ENCODE measurements at regions not wholly inside any gene's neighbourhood (a gene's known extent, or its start where the extent isn't known, plus 50 kb on each side); places are given as distances from the start of the nearest gene placed in this dataset.
A peak's percentile ranks its signal among the peaks of the same experiment; 100 is the strongest.

DNA sequence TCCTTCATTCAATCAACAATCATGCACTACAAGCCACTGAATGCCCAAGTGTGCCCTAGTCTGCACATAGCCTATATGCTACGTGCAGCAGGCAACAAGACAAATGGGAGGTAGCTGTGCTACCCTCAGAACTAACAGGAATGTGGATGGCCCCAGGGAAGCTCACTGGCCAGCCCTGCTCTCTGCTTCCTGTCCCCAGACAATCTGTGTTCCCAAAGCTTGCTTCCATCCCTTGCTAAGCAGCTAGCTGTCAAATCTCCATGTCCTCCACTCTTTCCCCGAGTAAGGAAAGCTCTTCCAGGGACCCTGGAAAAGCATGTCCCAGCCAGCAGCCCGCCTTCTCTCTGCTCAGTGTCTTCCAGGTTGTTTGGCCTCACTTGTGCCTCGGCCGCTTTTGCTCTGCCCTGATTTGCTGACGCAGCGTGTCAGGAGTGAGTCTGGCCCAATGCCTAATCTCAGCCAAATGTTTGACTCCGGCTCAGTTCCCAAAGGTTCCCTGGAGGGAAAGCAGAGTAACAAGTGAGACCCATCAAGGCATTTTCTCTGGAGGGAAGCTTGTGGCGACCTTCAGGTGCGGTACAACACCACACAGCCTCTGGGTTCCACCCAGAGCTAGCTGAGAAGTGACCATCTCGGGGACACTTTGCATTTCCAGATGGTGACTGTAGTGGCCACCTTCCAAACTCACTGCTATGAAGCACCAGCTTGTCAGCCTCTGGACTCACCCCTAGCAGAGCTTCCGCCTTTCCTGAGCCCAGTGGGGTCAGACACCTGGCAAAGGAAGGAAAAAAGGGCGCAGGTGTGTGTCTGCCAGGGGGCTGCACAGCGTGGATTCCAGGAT lies 243.4 kb downstream of the RHOU start:
- no peak for DNase-seq

GRCh38 chr1:228979325-228979699 lies 244.0 kb downstream of the RHOU start:
- DNase-seq, result peak in 1 of 3 donors; percentile 22

- no peak for DNase-seq
Observed at GRCh38 chr1:228979774-228980173, 244.5 kb downstream of the RHOU start.

DNA sequence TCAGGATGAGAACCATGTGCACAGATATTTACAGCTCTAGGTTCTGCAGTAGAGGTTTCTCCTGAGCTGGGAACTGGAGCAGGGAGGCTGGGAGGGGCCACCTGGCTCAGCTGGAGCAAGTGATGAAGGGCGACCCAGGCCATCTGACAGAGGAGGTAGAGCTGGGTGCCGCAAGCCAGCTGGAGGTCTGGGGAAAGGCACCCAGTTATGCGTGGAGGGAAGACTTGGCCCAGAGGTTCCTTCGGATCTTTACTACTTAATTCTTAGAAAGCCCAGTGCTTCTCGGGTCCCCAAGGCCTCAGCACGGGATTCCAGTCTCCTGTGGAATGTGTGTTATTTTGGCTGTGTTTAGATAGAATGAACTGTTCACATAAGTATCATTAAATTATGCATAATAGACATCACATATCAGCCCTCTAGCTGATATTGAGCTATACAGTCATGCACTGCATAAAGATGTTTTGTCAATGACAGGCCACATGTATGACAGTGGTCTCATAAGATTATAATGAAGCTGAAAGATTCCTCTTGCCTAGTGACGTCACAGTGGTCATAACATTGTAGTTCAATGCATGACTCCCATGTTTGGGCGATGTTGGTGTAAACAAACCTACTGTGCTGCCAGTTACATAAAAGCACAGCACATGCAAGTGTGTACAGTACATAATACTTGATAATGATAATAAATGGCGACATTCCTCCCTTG lies 245.1 kb downstream of the RHOU start:
- DNase-seq, result no peak

- DNase-seq, result no peak
Observed at GRCh38 chr1:228982637-228983036, 247.4 kb downstream of the RHOU start.

DNA sequence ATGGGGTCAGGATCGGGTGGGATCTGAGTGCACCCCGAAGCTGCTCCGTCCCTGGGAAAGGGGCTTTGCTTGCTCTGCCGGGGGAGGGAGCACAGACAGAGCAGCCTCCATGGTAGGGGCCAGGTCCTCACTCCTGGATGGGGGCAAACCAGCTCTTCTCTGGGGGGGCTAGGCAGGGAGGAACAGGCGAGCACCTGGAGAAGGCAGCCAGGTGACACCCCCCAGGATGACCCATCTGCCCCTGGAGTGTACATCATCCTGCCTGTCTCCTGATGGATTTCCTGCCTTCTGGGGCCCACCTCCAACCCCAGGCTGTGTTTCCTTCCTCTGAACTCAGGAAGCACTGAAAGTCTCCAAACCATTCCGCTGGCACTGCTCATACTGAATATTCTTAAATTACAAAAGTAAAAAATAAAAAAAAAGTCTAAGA lies 248.0 kb downstream of the RHOU start:
- DNase-seq, result no peak

GRCh38 chr1:228983661-228984060 lies 248.4 kb downstream of the RHOU start:
- DNase-seq, result no peak

GRCh38 chr1:228984107-228984506 lies 248.8 kb downstream of the RHOU start:
- DNase-seq, result no peak

DNA sequence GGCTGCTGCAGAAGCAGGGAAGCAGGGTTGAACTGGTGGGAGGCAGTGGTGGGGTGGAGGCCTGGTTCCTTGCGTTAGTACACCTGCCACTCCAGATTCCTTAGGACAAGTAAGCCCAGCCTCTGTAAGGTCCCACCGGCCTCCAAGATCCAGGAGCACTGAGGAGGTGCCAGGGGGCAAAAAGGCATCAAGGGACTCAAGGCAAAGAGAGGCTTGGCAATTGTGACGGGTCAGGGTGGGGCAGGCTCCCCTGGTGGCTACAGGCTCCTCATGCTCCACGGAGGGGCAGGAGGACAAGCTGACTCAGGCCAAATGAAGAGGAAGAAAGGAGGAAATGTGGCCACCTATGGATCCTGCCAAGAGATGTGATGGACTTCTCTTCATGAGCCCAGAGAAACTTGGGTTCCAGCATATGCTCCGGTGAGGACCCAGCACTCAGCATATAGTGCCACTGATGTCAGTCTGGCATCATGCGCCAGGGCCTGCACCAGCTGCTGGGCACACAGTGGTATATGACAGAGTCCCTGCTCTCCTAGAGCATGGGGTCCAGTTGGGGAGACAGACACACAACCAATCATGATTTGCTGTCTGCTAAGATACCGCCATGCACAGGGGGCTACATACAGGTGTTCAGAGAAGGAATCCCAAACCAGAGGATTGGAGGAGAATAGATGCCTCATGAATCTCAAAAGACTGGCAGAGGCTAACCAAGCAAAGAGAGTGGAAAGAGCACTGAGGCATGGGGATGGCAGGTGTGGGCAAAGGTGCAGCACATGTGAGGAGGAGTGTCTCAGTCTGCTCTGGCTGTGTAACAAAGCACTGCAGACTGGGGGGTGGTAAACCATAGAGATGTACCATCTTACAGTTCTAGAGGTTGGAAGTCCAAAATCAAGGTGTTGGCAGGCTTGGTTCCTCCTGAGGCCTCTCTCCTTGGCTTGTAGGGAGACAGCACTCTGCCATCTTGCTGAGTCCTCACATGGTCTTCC lies 249.7 kb downstream of the RHOU start:
- no peak for DNase-seq

GRCh38 chr1:228985661-228986060 lies 250.4 kb downstream of the RHOU start:
- DNase-seq, result no peak

DNA sequence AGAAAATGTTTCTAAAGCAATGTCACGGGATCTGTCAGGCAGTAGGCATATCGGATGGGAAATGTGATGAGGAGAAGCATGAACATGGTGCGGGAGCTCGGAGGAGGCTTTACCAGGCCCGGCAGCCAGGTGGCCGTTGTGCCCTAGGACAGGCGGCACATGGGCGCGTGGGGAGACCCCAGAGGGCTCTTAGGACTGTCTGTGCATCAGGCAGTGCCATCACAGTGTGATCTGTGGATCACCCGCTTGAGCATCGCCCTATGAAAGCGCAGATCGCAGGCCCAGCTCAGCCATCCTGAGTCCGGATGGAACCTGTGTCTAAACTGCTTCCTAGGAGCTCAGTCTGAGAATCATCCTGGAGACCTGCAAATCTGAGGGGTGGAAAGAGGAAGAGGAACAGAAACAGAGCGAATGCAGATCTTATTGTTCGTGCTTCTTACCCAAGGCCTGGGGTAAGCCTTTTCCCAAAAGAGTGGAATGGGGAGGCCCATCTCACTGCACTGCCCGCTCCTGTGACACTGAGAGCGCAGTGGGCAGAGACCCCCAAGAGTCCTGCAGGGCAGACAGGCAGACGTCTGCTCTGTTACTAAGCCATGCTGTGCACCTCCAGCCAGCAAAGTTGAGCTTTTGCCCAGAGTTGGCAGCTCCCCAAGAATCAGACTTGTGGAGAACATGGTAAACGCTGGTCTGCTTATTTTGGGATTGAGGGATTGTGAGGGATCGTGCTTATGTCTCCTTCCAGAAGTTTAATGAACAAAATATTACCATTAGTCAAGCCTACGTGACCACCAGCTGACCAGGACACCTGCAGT lies 251.0 kb downstream of the RHOU start:
- peak; percentile 46 to 61 (median 49) for DNase-seq

- DNase-seq, result no peak
Observed at GRCh38 chr1:228987286-228987685, 252.0 kb downstream of the RHOU start.

DNA sequence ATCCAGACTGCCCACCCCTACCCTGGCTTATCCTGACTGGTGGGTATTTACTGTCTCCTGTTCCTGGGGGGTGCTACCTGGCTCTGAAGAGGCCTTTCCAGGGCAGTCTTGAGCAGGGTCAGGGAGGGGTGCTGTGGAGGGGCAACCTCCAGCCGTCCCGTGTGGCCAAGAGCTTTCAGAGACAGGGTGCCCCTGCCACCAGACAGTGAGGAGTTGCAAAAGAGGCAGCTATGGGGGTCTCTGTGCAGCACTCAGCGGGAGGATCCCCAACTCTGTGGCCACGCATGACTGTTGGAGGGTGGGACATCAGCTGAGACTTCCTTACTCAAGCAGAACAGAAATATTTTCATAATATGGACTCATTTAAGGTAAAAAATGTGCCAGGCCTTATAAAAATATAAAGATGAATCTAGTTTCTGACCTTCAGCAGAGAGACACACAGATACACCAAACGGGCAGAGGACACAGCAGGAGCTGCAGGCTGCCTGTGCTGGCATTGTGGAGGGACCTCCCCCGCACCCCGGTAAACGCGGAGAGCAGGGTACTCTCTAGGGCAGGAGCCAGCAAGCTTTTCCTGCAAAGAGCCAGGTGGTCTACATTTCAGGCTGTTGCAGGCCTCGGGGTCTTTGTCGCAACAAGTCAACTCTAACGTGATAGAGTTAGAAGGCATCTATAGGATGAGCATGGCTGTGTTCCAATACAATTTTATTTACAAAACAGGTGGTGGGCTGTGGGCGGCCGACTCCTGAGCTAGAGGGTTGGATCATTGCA lies 252.6 kb downstream of the RHOU start:
- DNase-seq, result no peak

- peak; percentile 45 to 51 (median 49) for DNase-seq
Observed at GRCh38 chr1:228988664-228989063, 253.4 kb downstream of the RHOU start.

- no peak for DNase-seq
Observed at GRCh38 chr1:228989176-228989575, 253.9 kb downstream of the RHOU start.

DNA sequence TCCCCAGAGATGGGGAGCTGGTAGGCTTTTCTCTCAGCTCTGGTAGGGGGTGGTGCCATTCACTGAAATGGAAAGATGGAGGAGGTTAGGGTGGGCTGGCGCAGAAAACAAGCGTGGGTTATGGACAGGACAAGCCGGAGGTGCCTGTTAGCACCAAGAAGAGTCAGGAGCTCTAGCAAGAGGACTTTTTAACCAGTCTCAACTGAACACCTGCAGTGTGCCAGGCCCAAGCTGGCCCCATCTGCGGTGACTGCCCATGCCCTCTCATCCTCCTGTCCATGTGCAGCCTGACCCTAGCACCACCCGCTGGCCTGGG lies 254.4 kb downstream of the RHOU start:
- no peak for DNase-seq

- peak; percentile 81 to 88 (median 85) for DNase-seq
Observed at GRCh38 chr1:228989992-228990827, 254.9 kb downstream of the RHOU start.

- DNase-seq, result peak in 1 of 3 donors; percentile 50
Observed at GRCh38 chr1:228990906-228991569, 255.8 kb downstream of the RHOU start.

DNA sequence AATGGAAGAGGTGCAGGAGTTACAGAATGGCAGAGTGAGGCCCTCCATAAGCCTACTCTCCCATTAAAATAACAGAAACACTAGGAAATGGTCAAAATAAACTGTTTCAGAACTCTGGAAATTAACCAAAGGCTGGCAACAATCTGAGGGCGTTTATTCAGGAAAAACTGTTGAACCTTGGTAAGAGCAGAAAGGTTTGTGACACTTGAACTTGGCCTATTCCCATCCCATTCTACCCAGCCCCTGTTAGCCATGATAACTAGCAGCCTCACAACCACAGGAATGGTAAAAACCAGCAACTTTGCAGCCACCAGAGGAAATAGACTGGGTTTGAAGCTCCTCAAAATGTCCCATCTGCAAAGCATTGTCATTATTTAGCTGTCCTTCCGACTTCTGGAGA lies 256.8 kb downstream of the RHOU start:
- DNase-seq, result no peak
